HG03469 (cell line): ENCODE measurements at regions not wholly inside any gene's neighbourhood (a gene's known extent, or its start where the extent isn't known, plus 50 kb on each side); places are given as distances from the start of the nearest gene placed in this dataset.
"Not testable (repeated sequence)": the region's sequence is repeated elsewhere in the genome, so short reads cannot be mapped to it uniquely, and the experiment has no call there.

ENCODE experiments used
- ATAC-seq: cut with Tn5 transposase; IDR thresholded peaks from one replicate; pipeline ENCODE4 v1.9.1; 2021; ENCODE audit warnings: mild to moderate bottlenecking, moderate library complexity, moderate number of reproducible peaks; ENCODE audit not compliant: unreplicated experiment

GRCh38 chr9:82424599-82425120 is 436.1 kb downstream of the SPATA31D1 start:
- ATAC-seq = no peak

DNA sequence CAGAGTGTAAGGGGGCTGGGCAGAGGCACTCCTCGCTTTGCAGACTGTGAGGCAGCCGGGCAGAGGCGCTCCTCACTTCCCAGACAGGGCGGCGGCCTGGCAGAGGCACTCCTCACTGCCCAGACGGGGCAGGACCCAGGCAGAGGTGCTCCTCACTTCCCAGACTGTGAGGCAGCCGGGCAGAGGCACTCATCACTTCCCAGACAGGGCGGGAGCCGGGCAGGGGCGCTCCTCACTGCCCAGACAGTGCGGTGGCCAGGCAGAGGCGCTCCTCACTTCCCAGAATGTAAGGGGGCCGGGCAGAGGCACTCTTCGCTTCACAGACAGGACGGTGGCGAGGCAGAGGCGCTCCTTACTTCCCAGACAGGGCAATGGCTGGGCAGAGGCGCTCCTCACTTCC is 442.5 kb downstream of the SPATA31D1 start:
- ATAC-seq = no peak

GRCh38 chr9:82433290-82433931 is 444.8 kb downstream of the SPATA31D1 start:
- ATAC-seq = not testable (repeated sequence)

DNA sequence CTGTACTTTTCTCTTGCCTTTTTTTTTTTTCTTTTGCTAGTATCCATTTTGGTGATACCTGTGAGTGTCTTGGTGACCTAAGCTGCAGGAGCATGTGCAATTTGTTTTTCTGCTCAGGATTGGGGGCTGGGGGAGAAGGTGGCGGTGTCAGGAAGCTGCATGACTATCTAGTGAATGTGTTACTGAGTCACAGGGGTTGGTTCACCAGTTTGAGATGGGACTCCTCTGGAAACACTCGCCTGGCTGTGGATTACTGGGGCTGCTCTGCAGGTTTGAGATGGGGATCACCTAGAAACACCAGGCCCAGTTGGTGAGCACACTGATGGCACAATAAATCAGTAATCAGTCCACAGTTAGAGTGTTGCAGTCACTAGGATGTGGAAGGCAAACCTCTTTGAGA is 447.9 kb downstream of the SPATA31D1 start:
- no peak for ATAC-seq

DNA sequence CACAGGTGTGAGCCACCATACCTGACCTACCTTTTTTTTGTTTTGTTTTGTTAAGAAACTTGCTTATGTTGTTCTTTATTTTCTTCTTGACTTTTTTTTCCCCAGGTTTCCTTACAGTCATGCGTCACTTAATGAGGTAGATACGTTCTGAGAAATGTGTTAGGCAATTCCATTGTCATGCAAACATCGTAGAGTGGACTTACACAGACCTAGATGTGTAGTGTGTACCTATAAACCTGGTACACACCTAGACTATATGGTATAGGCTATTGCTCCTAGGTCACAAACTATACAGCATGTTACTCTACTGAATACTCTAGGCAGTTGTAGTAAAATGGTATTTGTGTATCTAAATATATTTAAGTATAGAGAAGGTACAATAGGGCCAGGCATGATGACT is 448.6 kb downstream of the SPATA31D1 start:
- ATAC-seq = not testable (repeated sequence)

- no peak for ATAC-seq
Observed at GRCh38 chr9:82438581-82438980, 450.0 kb downstream of the SPATA31D1 start.

DNA sequence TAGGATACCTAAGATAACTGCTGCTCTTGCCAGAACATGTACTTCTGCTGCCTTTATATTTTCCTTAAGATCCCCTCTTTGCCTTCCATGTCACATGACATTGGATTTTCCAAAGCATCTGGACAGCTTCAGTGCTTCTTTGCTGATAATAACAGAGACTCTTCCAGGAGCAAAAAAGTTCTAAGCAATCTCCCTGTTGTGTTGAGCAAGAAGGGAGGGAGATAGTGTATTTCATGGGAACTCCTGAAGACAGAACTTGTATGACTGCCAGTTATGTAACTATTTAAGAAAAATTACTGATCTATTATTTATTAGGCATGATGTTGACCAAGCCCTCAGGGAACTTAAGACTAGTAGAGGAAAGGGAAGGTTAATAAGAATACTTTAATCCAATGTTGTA is 454.7 kb downstream of the SPATA31D1 start:
- ATAC-seq = no peak

- no peak for ATAC-seq
Observed at GRCh38 chr9:82445556-82445955, 457.0 kb downstream of the SPATA31D1 start.

DNA sequence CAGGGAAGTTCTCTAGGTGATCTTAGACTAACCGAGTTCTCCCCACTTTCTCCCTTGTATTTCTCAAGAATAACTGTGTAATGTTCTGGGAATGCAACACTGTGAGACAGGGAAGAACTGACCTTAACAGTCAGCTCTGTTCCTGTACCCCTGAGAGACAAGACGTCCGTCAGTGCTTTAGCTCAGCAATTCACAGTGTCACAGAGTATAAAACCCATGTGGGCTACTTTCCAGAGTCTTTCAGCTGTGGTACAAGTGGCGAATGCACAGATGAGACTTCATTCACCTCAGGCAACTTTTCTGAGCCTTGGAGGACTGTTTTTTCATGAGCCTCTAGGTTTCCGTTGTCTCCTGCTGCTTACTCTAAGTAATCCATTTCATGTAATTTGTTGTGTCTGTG is 458.8 kb downstream of the SPATA31D1 start:
- ATAC-seq = no peak

DNA sequence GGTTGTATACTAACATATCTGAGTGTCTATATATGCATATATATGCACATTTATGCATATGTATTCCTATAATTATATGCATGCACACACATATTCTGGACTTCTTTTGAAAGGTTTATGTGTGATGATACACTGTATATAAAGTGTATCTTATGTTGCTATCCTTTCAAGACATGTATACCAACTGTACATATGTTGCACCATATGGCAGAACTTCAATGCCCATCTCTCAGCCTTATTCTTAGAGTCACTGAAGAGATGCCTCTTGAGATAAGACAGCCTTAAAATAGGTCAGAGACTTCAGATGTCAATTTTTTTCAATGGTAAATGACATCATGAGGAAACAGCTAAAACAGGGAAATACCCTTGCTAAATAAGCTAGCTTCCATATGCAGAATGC is 461.4 kb downstream of the SPATA31D1 start:
- ATAC-seq = no peak

DNA sequence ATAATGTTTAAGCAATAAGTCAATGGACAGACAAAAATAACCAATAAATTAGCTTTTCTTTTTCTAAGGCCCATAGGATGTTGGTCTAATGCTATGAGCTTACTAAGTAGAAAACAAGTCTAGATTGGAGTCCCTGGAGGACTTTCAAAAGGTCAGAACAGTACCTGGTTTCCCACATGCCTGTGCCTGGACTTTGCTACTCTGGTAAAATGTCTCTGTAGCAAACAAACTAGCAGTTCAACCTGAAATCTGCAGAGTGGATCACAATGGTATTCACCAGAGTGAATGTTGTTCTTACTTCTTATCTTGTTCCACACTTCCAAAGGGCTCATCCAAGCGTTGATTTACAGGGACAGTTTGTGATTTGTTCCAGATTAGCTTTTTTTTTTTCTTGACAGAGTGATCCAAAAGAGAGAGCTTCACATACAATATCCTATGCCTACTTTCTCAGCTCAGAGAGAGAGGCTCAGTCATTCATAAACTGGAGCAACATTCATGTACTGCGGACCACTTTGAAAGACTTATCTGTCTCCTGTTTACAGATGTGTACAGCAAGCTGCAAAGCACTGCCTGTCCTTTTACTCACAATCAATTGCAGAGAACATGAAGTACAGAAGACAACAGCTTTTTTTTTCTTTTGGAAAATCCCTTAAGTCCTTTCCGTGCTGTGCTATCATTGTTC is 466.1 kb downstream of the SPATA31D1 start:
- no peak for ATAC-seq

DNA sequence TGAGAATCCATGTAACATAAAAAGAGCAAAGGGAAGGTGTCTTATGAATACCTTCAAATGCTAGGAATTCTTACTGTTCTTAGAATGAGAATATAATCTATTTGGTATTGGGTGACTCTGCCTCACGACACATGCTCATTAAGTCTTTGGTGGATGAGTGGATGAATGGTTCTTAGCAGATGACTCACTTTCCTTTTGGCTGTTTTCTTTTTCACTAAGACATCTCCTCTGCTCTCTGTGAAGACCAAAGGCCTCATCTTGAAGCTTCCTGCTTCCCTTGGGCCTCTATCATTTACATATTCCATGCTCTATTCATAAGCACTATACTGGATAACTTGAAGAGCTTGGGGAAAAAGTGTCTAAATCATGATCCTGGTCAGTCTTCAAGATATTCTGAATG is 468.1 kb downstream of the SPATA31D1 start:
- no peak for ATAC-seq

DNA sequence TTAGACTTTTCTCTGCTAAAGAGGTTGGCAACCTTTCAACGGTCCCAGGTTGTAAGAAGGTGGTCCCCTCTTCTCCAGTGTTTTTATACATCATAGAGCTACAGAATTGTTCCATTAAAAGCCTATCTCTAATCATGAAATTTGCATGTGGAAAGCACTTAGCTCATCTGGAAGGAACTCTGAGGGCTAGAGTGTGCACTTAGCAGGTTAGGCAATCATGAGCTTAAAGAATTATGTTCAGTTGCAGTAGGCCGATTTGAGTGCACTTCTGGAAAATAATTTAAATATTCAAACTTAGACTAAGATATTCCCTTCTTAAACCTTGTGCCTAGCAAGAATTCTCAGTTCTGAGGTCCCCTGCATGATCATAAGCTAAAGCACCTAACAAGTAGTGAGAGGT is 468.7 kb downstream of the SPATA31D1 start:
- ATAC-seq = no peak

DNA sequence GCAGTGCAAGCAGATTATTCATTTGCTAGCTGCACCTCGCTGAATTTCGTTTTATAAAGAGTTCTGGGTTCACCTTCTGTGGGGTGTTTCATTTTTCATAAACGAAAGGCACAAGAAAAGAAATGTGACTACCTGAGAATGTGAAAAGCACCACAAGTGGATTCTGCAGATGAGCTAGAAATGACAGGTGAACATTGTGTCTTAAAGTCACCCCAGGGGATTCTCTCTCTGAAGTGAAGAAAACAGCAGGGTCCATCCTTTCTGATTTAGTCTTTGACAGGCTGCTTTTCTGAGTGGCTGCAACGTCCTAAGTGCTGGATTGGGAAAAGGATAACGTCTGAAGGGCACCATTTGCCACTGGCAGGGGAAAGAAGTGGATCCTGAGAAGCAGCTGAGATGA is 469.3 kb downstream of the SPATA31D1 start:
- ATAC-seq = no peak

DNA sequence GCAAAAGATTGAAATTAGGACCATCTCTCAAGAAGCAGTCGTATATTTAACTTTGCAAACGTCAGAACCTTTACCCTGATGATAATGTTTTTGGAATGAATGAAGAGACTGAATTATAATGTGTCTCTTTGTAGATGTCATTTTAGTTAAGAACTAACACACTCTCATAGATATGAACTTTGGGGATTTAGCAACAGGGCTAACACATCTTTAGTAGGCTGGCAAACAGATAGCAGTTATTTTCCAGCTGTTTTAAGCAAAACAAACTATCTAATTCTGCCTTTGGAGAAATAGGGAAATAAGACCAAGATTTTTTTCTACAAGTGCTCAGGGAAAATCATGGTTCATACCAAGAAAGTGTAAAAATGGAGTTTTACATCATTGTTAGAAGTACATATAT is 469.7 kb downstream of the SPATA31D1 start:
- ATAC-seq = no peak

- no peak for ATAC-seq
Observed at GRCh38 chr9:82466616-82467260, 478.2 kb downstream of the SPATA31D1 start.

GRCh38 chr9:82467436-82467835 is 478.9 kb downstream of the SPATA31D1 start:
- no peak for ATAC-seq

GRCh38 chr9:82474235-82474634 is 485.7 kb downstream of the SPATA31D1 start:
- no peak for ATAC-seq

GRCh38 chr9:82475584-82476301 is 487.2 kb downstream of the SPATA31D1 start:
- no peak for ATAC-seq

- ATAC-seq = no peak
Observed at GRCh38 chr9:82480921-82481320, 492.3 kb downstream of the SPATA31D1 start.

DNA sequence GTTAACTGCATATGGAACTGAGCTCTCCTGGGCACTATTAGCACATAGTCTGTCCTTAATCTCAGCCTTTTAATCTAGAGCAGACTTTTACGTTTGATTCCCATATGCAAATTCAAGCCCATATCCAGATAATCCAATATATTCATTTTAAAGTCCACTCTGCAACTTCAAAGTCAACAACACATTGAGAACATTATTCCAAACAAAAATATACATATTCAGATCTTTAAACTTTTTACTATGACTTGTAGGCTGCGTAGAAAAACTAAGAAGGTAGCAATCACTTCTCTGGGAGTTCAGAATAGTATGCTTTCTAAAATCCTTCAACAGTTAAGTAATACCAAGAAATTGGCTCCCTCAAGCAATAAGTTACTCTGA is 499.4 kb downstream of the SPATA31D1 start:
- no peak for ATAC-seq
